ENCODE measurements at regions not wholly inside any gene's neighbourhood (a gene's known extent, or its start where the extent isn't known, plus 50 kb on each side); places are given as distances from the start of the nearest gene placed in this dataset.

- Mint-ChIP-seq H3K27ac (no peak overlapping the region), H3K36me3 (ENCODE audit: insufficient read depth in 1 of 3, low read depth in 3 of 3) (0 out of 7 replicates have a peak, but pooled peaks cover 0 to 4% (median 0%) of the 10 kb centered on the region in 3 experiments), H3K27me3 (ENCODE audit: low read depth) (no peaks in the 10 kb centered on the region), H3K9me3 (peaks cover 0 to 2% of the 10 kb centered on the region in 2 experiments; a peak in 1 of 5 replicates), H3K4me3 (no peak overlapping the region), H3K4me1 (peaks cover 2 to 8% of the 10 kb centered on the region in 2 experiments; a peak in 1 of 4 replicates)
- Histone ChIP-seq H4K8ac (replicated peaks; ENCODE audit: insufficient read length, low read depth, low read length) (no peak overlapping the region), H4K20me1 (ENCODE audit: control insufficient read depth, insufficient read depth, insufficient read length) (no peaks in the 10 kb centered on the region), H2BK120ac (ENCODE audit: low read depth, low read length, poor library complexity, severe bottlenecking) (no peak overlapping the region), H3T11ph (ENCODE audit: low read length) (no peak overlapping the region), H3K23ac (ENCODE audit: insufficient read length, low read depth, low read length) (no peak overlapping the region), H2AFZ (ENCODE audit: low read length) (no peak overlapping the region), H3K4me2 (ENCODE audit: insufficient read depth, insufficient read length, low read length) (no peak overlapping the region), H2BK12ac (ENCODE audit: insufficient read length, low read depth, low read length) (no peak overlapping the region), H3K4me1 (ENCODE audit: insufficient read depth, low read length) (no peaks in the 10 kb centered on the region), H3K27me3 (ENCODE audit: insufficient read depth, low read length) (no peaks in the 10 kb centered on the region), H4K91ac (ENCODE audit: insufficient read length, low read depth, low read length) (no peak overlapping the region), H3K79me1 (ENCODE audit: insufficient read depth, low read depth, low read length, poor library complexity, severe bottlenecking) (no peaks in the 10 kb centered on the region), H3K9ac (ENCODE audit: extremely low read depth, insufficient read length, low read length) (no peak overlapping the region), H3K18ac (ENCODE audit: insufficient read length, low read depth, low read length) (no peak overlapping the region), H3K79me2 (ENCODE audit: insufficient read depth, low read length) (no peaks in the 10 kb centered on the region), H3K56ac (ENCODE audit: insufficient read length, low read depth, low read length) (no peak overlapping the region), H4K5ac (ENCODE audit: insufficient read length, low read depth, low read length) (no peak overlapping the region), H3K27ac (ENCODE audit: insufficient read length, low read depth, low read length) (no peak overlapping the region), H3K14ac (ENCODE audit: insufficient read depth, low read length) (no peak overlapping the region), H2BK15ac (ENCODE audit: low read depth, low read length) (no peak overlapping the region), H2BK20ac (ENCODE audit: low read depth, low read length, poor library complexity, severe bottlenecking) (no peak overlapping the region), H3K4ac (ENCODE audit: low read depth, low read length) (no peak overlapping the region), H3K23me2 (ENCODE audit: insufficient read length, low read depth, low read length, poor library complexity, severe bottlenecking) (no peaks in the 10 kb centered on the region), H2AK5ac (ENCODE audit: insufficient read length, low read length) (no peak overlapping the region), H3K9me3 (ENCODE audit: control insufficient read depth, low read depth, low read length) (no peaks in the 10 kb centered on the region), H2BK5ac (ENCODE audit: insufficient read length, low read length) (no peak overlapping the region)
- TF ChIP-seq CTCF (conservative IDR thresholded peaks at IDR 0.05), result no peak
- no CpG with 5 or more reads among the region's 11 CpGs for WGBS (ENCODE audit: extremely low coverage, insufficient read length, low lambda C conversion rate)
- no peak for DNase-seq
Measured at GRCh38 chr10:2212244-2212834, 475.0 kb upstream of the ADARB2 start.
